Fibroblast of lung (primary cell): ENCODE measurements at regions not wholly inside any gene's neighbourhood (a gene's known extent, or its start where the extent isn't known, plus 50 kb on each side); places are given as distances from the start of the nearest gene placed in this dataset.

ENCODE experiments used
- EZH2 ChIP-seq: IDR thresholded peaks from 2 replicates; pipeline ENCODE4 v1.5.1; 2012; ENCODE audit warnings: low read length, control low read depth, mild to moderate bottlenecking; ENCODE audit errors: missing control alignments
- TF ChIP-seq, protein P1 (sequence below), 2 donors: IDR thresholded peaks in 1 of 2; conservative IDR thresholded peaks in 1 of 2; 1 replicate in 1 of 2; 2 replicates in 1 of 2; pipeline ENCODE4 v1.5.1; 2011 to 2012; ENCODE audit warnings: low read length in 2 of 2, control low read depth in 1 of 2, inconsistent platforms in 1 of 2, low read depth in 1 of 2, mild to moderate bottlenecking in 1 of 2

DNA sequence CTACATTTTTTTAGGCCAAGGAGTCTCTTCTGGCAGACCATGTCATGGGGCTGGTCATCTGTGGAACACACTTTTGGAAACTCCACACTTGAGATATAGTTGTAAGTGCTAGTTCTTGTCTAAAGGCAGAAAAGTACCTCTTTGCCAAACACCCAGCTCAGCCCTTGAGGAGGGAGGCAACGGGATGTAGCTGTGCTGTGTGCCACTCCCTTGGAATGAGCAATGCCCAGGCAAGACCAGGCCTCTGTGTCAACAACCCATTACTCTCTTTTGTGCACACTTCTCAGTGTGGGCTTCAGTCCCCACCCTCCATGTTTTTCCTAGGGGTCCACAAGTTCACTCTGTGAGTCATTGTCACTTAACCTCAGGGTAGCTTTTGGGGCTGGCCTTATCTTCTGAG is 528.3 kb upstream of the CFAP20DC start:
- TF ChIP-seq, protein P1, sequence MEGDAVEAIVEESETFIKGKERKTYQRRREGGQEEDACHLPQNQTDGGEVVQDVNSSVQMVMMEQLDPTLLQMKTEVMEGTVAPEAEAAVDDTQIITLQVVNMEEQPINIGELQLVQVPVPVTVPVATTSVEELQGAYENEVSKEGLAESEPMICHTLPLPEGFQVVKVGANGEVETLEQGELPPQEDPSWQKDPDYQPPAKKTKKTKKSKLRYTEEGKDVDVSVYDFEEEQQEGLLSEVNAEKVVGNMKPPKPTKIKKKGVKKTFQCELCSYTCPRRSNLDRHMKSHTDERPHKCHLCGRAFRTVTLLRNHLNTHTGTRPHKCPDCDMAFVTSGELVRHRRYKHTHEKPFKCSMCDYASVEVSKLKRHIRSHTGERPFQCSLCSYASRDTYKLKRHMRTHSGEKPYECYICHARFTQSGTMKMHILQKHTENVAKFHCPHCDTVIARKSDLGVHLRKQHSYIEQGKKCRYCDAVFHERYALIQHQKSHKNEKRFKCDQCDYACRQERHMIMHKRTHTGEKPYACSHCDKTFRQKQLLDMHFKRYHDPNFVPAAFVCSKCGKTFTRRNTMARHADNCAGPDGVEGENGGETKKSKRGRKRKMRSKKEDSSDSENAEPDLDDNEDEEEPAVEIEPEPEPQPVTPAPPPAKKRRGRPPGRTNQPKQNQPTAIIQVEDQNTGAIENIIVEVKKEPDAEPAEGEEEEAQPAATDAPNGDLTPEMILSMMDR (conservative IDR thresholded peaks at IDR 0.05 in 1 of 2, IDR thresholded peaks at IDR 0.05 in 1 of 2; ENCODE audit: low read depth in 1 of 2, low read length in 2 of 2), result no peak
- TF ChIP-seq EZH2, result no peak
